GM12891 (cell line): ENCODE measurements at regions not wholly inside any gene's neighbourhood (a gene's known extent, or its start where the extent isn't known, plus 50 kb on each side); places are given as distances from the start of the nearest gene placed in this dataset.

Source experiments
- POLR2A ChIP-seq: IDR thresholded peaks from 2 replicates; pipeline ENCODE4 v1.6.1; 2011; ENCODE audit warnings: low read depth, low read length, control low read depth
- POLR2AphosphoS5 ChIP-seq: IDR thresholded peaks from 2 replicates; pipeline ENCODE4 v1.6.1; 2011; ENCODE audit warnings: low read depth, low read length, control low read depth
- POU2F2 ChIP-seq: IDR thresholded peaks from 2 replicates; pipeline ENCODE4 v1.6.1; 2011; ENCODE audit warnings: low read depth, mild to moderate bottlenecking, control low read depth, low read length, moderate library complexity
- TAF1 ChIP-seq: IDR thresholded peaks from 2 replicates; pipeline ENCODE4 v1.6.1; 2011; ENCODE audit warnings: low read depth, low read length, control low read depth

GRCh38 chr15:53434174-53434678, 325.2 kb downstream of the WDR72 start:
- no peak for TF ChIP-seq POLR2A
- no peak for TF ChIP-seq POLR2AphosphoS5
- no peak for TF ChIP-seq POU2F2
- no peak for TF ChIP-seq TAF1
